Thyroid gland (tissue), 4 donors: ENCODE measurements at regions not wholly inside any gene's neighbourhood (a gene's known extent, or its start where the extent isn't known, plus 50 kb on each side); places are given as distances from the start of the nearest gene placed in this dataset.

Experiments
- POLR2A ChIP-seq, 2 donors: fragments of 450-650 bp; IDR thresholded peaks; one replicate each; pipeline ENCODE4 v1.6.1; 2017; ENCODE audit warnings: antibody characterized with exemption in 2 of 2, mild to moderate bottlenecking in 2 of 2, moderate library complexity in 1 of 2
- TF ChIP-seq, protein P1 (sequence below), 6 experiments: fragments of 200-600 bp in 3 of 6; fragments of 450-650 bp in 3 of 6; sonication (generic) in 3 of 6; IDR thresholded peaks; one replicate each; pipeline ENCODE4 v1.5.1; 2016 to 2019; ENCODE audit warnings: antibody characterized with exemption in 6 of 6, mild to moderate bottlenecking in 2 of 6, inconsistent platforms in 1 of 6, moderate library complexity in 1 of 6

DNA sequence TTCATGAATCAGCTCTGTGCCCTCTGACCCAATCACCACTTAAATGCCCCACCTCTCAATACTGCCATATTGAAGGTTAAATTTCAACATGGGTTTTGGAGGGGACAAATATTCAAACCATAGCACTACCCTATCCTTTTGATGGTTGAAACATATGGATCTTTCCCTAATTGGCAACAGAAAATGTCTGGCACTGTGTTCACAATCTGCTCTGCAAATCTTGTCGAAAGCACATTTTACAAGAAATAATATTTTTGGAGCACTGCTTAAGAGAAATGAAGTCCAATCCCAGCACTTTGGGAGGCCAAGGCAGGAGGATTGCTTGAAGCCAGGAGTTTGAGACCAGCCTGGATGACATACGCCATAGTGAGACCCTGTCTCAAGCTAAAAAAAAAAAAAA, 130.6 kb upstream of the FAM9C start:
- TF ChIP-seq POLR2A (IDR thresholded peaks at IDR 0.05) = no peak
- TF ChIP-seq, protein P1, sequence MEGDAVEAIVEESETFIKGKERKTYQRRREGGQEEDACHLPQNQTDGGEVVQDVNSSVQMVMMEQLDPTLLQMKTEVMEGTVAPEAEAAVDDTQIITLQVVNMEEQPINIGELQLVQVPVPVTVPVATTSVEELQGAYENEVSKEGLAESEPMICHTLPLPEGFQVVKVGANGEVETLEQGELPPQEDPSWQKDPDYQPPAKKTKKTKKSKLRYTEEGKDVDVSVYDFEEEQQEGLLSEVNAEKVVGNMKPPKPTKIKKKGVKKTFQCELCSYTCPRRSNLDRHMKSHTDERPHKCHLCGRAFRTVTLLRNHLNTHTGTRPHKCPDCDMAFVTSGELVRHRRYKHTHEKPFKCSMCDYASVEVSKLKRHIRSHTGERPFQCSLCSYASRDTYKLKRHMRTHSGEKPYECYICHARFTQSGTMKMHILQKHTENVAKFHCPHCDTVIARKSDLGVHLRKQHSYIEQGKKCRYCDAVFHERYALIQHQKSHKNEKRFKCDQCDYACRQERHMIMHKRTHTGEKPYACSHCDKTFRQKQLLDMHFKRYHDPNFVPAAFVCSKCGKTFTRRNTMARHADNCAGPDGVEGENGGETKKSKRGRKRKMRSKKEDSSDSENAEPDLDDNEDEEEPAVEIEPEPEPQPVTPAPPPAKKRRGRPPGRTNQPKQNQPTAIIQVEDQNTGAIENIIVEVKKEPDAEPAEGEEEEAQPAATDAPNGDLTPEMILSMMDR (IDR thresholded peaks at IDR 0.05) = no peak
